Stimulated activated naive CD8-positive, alpha-beta T cell treated with anti-CD3 and anti-CD28 coated beads, Interleukin-15, Interleukin-2, amounts not matched to agents 100 U/mL and 50 U/mL, for 24 hours (primary cell): ENCODE measurements at regions not wholly inside any gene's neighbourhood (a gene's known extent, or its start where the extent isn't known, plus 50 kb on each side); places are given as distances from the start of the nearest gene placed in this dataset.
A peak's percentile ranks its signal among the peaks of the same experiment; 100 is the strongest.

Source experiments
- ATAC-seq: fragments of 150-1000 bp; cut with Tn5 transposase; one replicate; pipeline ENCODE4 v1.10.0; 2021
- DNase-seq: peaks from one replicate; pipeline ENCODE4 v3.0.0; 2021

- DNase-seq (no peak), ATAC-seq (no peak)
These were observed 242.1 kb downstream of the MREG start for GRCh38 chr2:215771241-215771640.

- ATAC-seq = no peak
These were observed 242.7 kb downstream of the MREG start for GRCh38 chr2:215770668-215771067.

DNA sequence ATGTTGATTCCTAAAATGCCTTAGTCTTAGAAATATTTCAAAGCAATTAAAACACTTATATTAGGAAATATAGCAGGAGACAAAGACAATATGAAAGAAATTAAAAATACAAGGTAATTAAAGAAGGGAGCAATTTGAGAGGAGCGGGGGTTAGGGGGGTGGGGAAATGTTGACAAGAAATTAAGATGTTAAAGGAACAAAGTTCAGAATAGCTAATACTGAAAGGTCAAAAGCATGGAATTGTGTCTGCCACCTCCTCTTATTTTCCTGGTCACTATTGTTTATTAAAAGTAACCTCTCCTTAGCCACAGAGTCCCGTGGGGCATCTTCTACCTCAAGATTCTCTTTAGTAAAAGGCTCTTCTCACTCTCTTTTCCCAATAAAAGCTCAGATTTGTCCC is 244.1 kb downstream of the MREG start:
- DNase-seq (no peak), ATAC-seq (no peak)

More at GRCh38 chr2:215770668-215771067, 242.7 kb downstream of the MREG start:
- DNase-seq = no peak

GRCh38 chr2:215767625-215768024 is 245.7 kb downstream of the MREG start:
- DNase-seq = no peak
- ATAC-seq = no peak

- DNase-seq = no peak
These were observed 247.5 kb downstream of the MREG start for GRCh38 chr2:215765729-215766360.

DNA sequence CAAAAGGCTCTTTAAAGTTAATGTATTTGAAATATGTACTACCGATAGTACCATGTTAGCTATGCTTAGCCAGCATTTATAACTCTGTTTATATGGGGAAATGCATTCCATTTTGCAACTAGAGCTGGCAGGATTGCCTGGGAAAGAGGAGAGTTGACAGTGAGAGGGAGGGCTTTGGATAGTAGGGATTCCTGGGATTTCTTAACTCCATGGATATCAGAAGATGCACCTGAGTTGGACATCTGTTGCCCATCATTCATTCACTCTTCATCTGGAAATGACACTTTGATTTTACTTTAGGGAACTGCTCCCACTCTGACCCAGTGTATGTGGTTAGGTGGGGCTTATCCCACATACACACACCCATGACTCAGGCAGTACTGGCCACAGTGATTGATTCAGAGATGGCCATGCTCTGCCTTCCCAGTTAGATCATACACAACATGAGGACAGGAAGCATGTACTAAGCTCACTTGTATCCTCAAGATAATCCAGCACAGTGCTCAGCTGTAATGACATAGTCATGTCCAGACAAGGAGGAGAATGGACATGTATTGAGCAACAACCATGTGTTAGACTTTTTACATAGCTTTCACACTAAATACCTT is 248.8 kb downstream of the MREG start:
- DNase-seq (no peak), ATAC-seq (peak; percentile 69)

More at GRCh38 chr2:215765729-215766360, 247.5 kb downstream of the MREG start:
- ATAC-seq = no peak

DNA sequence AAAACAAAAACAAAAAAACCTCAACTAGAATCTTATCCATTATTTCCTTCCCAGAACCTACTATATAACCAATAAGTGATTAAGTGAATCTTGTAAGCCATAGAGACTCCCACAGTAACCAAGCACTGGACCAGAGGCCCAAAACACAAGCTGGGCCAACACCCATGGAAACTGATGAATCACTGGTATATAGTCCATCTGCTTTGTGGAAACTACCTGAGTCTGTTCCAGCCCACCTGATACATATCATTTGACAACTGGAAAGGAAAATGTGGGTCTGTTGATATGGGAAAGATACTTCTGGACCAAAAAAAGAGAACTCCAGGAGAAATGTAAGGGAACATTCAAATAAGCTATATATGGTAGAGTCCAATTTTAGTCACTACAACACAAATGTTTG is 252.8 kb downstream of the MREG start:
- no peak for DNase-seq
- peak; percentile 39 for ATAC-seq

DNA sequence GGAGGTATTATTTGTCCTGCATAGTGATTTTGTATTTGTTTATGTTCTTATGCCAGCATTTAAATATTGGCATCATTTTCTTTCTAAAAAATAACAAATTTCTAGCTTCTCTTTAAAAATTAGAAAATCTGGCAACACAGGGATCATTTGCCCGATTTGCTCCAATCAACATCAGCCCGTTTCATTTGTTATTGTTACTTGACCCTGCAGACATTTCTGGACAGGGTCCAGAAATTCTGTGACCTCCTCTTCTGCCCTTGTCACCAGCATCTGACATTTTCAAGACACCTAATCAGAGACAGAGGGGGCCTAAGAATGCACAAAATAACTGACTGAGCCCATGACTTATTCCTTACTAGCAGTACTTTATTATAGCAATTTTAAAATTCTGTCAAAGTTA is 253.3 kb downstream of the MREG start:
- no peak for ATAC-seq
- DNase-seq = no peak

DNA sequence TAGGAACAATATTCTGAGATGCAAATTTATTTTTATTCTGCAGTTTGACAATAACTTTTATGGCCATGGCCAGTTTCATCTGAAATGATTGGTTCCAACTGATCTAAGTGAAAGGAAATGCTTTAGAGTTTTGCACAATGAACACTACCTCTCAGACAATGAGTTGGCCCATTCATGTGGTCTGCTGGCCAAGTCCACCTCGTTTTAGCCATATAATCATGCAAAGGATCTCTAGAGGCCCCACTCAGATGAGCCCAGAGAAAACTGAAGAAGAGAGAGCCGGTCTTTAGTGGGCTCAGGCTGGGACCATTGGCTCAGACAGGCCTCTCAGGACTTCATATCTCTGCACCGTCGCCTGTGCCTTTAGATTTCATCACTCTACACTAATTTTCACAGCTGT is 254.7 kb downstream of the MREG start:
- no peak for DNase-seq
- ATAC-seq = peak; percentile 30

DNA sequence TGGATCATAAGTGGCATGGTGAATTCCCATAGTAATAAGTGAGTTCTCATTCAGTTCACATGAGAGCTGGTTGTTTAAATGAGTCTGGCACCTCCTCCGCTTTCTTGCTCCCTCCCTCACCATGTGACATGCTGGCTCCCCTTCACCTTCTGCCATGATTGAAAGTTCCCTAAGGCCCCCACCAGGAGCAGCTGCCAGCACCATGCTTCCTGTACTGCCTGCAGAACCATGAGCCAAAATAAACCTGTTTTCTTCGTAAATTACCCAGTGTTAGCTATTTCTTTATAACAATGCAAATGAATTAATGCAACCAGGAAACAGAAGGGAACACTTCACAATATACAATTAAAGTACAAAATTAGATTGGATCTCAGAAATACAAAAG is 257.0 kb downstream of the MREG start:
- no peak for DNase-seq
- ATAC-seq = no peak

DNA sequence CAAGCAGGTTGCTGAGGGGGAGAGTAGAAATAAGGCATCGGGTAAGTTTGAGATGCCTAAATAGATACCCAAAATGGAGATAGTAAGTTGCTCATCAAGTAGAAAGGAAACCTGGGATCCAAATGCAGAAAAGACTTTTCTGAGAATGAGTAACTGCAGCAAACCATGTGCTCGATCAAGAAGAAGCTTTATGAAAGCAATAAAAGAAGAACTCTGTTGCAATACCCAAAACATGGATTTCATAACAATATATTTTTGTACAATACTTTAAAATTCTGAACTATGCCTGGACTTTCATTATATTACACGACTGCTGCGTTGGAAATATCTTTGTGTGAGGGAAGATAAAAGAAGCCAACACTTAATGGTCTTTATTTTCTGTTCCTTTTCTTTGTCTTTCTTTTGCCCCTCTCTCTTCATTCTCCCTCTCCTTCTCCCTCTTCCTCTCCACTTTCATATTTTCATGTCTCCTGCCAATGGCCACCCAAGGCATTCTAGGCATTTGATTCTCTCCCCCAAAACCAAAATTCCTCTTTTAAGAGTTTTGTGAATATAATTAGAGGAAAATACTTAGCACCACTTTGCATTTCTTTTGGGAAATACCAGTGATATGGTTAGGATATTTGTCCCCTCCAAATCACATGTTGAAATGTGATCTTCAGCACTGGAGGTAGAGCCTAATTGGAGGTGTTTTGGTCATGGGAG is 257.6 kb downstream of the MREG start:
- DNase-seq (no peak), ATAC-seq (no peak)

GRCh38 chr2:215754546-215754945 is 258.8 kb downstream of the MREG start:
- no peak for ATAC-seq

DNA sequence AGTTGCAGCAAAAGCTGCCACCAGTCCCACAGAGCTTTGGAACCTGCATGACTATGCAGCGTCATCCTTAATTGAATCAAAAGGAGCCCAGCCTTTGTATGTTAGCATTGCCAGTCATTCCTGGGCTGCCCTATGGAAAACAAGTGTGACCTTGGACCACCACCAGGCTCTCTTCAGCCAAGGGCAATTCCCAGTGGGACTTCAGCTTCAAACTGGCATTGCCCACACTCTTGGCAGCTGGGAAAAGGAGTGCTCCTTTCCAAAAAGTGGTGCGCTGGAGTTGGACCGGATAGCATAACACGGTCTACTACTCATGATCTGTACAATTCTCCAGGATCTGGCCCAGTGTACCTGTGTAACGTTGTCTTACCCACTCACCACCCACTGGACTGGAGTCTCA is 259.5 kb downstream of the MREG start:
- DNase-seq (no peak), ATAC-seq (no peak)

More at GRCh38 chr2:215754546-215754945, 258.8 kb downstream of the MREG start:
- DNase-seq = no peak

DNA sequence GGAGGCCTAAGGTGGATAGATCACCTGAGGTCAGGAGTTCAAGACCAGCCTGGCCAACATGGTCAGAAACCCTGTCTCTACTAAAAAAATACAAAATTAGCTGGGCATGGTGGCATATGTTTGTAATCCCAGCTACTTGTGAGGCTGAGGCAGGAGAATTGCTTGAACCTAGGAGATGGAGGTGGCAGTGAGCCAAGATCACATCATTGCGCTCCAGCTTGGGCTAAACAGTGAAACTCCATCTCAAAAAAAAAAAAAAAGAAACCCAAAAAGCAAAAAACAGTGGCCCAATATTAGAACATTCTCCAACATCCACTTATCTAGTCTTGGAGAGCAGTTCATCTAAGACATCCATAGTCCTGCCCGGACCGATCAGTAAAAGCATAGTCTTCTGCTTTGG is 260.4 kb downstream of the MREG start:
- no peak for ATAC-seq
- no peak for DNase-seq

DNA sequence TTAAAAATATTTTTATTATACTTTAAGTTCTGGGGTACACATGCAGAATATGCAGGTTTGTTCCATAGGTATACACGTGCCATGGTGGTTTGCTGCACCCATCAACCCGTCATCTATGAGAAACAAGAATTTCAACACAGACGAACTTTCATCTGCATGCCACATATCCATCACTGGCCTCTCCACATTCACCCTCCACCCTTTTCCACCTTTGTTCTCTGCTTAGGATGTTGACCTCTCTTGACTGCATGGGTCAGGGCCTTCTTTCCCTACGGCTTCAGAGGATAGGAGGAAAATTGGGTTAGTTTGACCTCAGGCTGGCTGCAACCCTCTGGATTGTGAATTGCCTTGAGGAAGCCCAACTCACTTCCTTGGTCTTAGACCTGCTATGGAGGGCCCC is 260.9 kb downstream of the MREG start:
- ATAC-seq (no peak), DNase-seq (no peak)

DNA sequence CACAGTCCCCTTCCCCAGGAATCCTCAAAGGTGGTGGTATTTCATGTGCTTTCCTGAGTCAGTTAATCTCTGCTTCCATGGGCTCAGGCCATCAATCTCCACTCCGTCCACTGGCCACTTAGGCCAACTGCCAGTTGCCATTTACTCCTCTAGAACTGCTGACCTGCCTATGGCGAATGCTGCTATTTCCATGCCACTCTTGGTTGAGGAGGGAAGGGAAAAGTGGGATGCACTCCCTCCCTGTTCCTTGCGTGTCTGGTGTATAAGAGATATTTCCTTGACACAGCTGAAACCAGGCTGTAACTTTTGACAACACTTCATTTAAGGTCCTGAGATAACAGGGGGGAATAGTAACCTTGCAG is 261.5 kb downstream of the MREG start:
- no peak for ATAC-seq
- no peak for DNase-seq

GRCh38 chr2:215751200-215751910 is 262.0 kb downstream of the MREG start:
- ATAC-seq = no peak
- DNase-seq = no peak

- DNase-seq = no peak
- no peak for ATAC-seq
These were observed 262.6 kb downstream of the MREG start for GRCh38 chr2:215750763-215751162.

GRCh38 chr2:215749092-215749957 is 264.0 kb downstream of the MREG start:
- no peak for DNase-seq
- ATAC-seq = no peak

DNA sequence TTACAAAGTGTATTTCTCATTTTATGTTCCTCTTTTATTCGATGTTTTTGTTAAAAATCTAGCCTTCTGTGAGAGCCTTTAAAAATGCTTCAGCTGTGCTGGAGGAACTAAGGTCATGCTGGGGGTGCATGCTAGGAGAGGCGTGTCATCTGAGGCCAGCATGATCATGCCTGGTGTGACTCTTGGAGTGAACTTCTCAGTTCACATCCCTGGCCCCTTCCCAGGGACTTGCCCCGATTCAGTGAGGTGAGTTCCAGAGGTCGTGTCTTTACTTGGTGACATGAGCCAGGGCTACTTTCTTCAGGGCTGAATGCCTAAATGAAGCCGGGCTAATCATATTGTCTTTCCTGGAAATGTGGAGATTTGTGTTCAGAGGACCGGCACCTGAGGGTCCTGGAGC is 264.9 kb downstream of the MREG start:
- ATAC-seq (no peak), DNase-seq (no peak)

- DNase-seq (no peak), ATAC-seq (no peak)
These were observed 266.3 kb downstream of the MREG start for GRCh38 chr2:215746887-215747615.
